NCI-H2107 treated with DMSO at 0.1 percent for 48 hours (cell line): ENCODE measurements at regions not wholly inside any gene's neighbourhood (a gene's known extent, or its start where the extent isn't known, plus 50 kb on each side); places are given as distances from the start of the nearest gene placed in this dataset.
"Not testable (repeated sequence)": the region's sequence is repeated elsewhere in the genome, so short reads cannot be mapped to it uniquely, and the experiment has no call there.

Source experiments
- DNase-seq: peaks from one replicate; lab custom pipeline; 2025; ENCODE audit not compliant: unreplicated experiment; lab: John Stamatoyannopoulos, UW

DNA sequence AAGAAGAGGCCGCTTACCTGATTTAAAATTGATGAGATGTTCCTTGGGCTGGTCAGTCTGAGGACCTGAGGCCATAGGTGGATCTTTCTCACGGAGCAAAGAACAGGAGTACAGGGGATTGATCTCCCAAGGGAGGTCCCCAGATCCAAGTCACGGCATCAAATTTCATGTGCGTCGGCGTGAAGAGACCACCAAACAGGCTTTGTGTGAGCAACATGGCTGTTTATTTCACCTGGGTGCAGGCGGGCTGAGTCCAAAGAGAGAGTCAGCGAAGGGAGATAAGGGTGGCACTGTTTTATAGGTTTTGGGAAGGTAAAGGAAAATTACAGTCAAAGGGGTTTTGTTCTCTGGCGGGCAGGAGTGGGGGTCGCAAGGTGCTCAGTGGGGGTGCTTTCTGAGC lies 493.8 kb upstream of the MIR17HG start:
- not testable (repeated sequence) for DNase-seq

DNA sequence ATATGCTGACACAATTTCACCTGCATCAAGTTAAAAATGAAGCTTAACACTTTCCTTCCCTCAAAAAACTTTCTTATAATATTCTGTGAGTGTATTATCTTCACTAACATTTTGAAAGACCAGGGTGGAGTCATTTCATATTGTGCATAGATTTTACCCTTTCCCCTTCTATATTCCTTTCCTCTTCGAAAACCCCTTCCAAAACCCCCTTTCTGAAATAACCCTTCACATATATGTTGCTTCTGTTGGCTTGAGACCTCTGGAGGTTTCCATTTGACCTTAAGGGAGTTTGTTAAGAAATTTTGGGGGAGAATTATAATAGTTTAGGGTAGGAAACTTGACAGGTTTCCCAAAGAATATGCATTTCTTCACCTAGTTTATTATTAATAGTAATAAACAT lies 489.6 kb upstream of the MIR17HG start:
- DNase-seq = no peak

DNA sequence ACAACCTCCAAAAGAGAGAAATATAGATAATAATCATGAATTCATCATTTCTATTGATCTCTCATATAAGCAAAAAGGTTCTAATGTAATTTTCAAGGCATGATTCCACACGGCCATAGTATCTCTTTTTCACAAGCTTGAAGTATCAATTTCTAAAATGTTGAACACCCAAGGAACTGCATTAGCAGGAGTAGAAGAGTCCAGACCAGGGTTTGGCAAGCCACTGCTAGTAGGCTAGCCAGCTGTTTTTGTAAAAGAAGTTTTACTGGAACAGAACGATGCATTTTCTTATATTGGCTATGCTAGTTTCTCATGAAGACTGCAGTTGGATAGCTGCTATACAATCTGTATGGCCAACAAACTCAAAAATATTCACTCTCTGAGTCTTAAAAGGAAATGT lies 481.5 kb upstream of the MIR17HG start:
- no peak for DNase-seq

DNA sequence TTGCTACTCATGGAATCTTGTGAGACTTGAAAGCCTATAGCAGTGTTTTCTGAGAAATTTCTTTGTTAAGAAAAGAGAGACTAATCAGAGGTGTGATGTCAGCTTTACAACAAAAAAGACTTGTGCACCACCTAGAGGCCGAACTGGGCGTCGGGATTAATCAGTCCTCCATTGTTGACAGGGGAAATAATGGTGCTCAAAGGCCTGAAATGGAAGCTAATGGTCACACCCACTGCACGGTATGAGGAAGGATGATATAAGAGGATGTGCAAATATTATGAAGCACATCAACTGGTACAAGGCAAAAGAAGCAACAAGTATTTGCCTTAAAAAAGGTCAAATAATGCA lies 480.2 kb upstream of the MIR17HG start:
- peak; percentile 15 for DNase-seq

DNA sequence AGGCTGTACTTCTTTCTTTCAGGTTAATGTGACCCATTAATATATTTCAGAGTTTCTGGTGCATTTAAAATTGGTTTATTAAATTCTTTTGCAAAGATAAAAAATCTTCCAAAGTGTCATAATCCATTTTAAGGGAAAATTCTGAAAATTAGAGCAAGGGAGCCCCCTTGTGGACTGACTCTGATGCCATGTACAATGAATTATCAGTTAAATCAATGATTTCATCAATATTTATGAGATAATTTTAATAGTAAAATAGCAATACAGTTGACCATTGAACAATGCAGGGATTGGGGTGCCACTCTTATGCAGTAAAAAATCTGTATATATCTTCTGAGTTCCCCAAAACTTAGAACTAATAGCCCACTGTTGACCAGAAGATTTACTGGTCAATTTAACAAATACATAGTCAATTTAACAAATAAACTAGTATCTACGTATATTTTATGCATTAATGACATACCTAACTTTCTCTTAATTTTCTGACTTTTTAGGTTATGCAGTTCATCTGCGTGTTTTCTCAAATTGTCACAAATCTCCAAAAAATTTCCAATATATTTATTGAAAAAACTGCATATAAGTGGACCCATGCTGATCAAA lies 479.1 kb upstream of the MIR17HG start:
- DNase-seq = no peak

DNA sequence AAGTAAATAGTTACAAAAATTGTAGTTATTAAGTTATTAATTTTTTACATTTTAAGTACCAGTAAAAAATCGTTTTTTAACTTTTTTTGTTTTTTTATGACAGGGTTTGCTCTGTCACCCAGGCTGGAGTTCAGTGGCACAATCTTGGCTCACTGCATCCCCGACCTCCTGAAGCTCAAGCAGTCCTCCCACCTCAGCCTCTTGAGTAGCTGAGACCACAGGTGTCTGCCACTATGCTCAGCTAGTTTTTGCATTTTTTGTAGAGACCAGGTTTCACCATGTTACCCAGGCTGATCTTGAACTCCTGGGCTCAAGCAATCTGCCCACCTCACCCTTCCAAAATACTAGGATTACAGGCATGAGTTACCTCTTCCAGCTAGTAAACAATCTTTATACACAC lies 477.9 kb upstream of the MIR17HG start:
- DNase-seq = no peak

DNA sequence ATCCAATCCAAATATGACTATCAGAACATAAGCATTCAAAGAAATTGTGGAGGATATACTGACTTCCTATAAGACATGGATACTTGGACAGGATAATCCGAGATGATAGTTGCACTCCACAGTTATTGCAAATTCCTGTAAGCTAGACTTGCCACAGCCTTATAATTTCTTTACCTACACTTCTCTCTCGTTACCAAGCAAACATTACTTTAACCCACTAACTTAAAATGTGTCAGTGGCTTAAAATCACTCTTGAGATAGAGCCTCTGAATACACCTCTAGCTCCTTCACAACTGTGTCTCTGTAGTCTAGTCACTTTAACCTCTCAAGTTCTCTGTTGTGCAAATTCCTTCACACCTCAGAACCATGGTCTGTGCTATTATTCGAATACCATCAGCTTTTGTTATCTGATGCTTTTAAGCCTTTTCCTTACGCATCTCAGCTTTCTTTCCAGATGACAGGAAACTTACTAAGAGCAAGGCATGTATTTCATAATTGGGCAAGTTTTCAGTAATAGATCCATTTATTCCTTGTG lies 474.9 kb upstream of the MIR17HG start:
- DNase-seq = no peak

DNA sequence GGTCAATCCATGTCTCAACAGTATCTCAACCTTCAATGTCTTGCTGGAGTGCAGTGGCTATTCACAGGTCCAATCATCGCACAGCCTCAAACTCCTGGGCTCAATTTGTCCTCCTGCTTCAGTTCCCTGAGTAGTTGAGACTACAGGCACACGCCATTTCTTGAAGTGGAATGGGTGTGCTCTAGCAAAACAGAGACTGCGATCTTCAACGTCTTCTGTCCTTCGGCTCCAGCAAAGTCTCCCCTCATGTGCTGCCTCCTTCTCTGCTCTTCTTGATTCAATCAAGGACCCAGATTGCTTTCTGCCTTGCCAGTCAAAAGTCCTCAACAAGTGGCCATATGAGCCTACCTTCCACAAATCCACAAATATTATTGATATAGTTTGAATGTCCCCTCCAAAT lies 466.7 kb upstream of the MIR17HG start:
- DNase-seq = no peak

DNA sequence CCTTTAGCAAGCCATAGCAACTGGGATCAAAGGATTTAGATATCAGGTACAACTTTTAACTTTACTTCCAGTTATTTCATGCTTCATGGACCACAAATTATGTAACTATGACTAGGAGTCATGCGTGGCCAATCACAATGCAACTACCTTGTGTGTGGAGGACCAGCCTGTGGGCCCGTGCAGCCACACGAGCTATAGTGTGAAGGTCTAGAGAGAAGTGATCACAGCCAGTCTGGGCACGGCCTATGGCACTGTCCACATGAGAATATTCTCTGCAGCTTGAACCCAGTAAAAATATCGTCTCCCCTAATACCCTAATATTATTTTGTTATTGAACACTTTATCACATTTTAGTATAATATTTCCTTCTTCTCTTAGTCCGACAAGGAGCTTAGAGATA lies 464.9 kb upstream of the MIR17HG start:
- no peak for DNase-seq

DNA sequence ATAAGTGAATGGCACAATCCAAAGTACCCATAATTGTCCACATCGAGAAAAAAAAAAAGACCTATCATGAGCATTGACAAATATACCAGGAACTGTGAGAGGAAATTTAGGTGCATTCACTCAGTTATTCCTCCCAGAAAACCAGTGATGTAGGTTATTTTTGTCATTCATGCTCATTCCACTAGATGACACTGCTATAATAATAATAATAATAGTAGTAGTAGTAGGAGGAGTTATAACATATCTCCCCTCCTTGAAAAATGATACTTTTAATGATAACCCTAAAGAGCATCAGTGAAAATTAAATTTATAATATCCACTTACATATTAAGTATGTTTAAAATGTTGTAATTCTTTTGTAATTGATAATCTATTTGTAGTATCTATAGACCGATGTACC lies 463.9 kb upstream of the MIR17HG start:
- DNase-seq = no peak

DNA sequence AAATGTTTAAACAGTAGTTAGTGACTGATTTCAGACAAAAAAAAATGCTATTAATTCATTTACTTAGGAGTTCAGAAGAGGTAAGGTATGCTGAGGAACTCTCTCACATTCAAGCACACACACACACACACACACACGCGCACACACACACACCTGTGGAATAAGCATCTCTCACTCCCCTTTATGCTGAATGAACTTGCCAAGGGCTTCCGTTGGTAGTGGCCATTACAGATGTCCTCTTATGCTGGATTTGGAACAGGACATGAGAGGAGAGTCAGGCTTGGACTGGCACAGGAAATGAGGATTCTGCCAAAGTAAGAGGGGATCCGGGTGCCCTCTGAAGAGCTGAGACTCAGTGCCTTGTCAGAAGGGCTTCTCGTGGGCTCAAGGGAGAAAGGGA lies 463.4 kb upstream of the MIR17HG start:
- DNase-seq = no peak

DNA sequence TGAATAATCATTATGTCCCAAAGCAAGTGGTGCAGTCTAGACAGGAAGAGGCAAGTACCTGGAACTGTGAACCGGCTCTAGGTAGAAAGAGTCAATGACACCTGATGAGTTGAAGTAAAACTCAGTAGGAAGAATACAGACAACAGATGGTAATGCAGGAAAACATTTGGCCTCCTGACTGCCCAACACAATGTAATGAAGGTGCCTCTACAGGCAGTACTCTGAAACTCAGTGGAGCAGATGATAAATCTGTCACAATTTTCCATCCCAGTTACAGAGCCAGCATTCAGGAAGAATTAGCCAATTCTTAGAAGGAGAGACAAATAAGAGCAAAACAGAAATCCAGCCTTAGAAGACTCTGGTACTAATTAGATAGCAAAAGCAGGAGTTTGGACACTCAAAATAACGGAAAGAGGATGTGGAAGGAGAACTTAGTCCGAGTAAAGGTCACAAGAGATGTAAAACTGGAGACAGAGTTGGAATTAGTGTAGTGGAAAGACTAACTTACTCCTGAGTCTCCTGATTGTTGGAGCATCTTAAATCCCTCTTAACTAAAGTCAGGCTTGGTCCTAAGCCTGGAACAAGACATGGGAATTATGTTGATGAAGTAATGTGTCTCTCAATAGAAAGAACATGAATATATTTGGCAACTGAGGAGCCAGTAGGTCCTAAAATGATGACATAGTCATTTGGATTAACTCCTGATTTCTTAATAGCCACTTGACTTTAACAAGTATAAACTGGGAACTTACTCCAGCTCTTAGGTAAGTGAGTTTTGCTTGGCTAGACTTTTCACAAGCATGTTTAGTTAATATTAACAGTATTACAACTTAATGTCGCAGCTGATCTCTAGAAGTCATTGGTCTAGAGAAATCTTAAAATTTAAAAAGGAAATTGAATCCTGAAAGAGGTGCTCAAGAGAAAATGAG lies 457.3 kb upstream of the MIR17HG start:
- no peak for DNase-seq

DNA sequence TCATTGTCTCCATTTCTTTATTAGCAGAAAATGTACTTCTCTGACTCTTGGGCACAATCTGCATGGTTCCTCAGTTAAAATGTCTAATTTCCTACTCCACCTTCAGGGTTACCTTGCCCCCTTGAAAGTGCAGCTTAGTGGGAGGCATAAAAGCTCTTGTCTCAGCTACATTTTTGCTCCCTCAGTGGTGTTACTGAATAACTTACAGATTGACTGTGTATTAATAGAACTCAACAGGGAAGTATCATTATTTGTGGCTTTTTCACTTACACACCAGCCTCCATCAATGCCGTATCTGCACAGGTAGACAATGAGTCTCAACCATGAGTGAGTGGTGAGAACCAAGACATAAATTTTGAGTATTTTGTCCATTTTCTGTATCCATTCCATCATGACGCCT lies 456.2 kb upstream of the MIR17HG start:
- no peak for DNase-seq

DNA sequence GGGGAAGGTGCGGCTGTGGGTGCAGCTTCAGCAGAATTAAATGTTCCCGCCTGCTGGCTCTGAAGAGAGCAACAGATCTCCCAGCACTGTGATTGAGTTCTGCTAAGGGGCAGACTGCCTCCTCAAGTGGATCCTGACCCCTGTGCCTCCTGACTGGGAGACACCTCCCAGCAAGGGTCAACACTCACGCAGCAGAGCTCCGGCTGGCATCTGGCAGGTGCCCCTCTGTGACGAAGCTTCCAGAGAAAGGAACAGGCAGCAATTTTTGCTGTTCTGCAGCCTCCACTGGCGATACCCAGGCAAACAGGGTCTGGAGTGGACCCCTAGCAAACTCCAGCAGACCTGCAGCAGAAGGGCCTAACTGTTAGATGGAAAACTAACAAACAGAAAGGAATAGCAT lies 454.3 kb upstream of the MIR17HG start:
- not testable (repeated sequence) for DNase-seq

DNA sequence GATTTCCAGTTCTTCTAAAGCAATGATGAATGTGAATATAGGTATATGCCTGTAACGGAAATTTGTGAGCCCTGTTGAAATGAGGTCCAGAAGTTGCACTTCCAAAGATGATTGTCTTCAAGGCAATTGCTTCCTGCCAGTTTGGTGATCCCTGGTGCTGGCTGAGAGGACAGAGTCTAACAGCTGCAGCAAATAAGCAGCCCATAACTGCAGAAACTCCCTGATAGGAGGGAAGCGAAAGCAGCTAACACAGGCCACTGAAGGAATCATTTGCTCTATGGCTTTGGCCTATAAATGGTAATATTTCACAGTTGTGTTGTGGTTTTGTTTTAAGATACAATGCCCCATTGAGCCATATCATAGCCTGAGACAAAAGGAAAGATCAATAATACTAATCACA lies 451.5 kb upstream of the MIR17HG start:
- no peak for DNase-seq

DNA sequence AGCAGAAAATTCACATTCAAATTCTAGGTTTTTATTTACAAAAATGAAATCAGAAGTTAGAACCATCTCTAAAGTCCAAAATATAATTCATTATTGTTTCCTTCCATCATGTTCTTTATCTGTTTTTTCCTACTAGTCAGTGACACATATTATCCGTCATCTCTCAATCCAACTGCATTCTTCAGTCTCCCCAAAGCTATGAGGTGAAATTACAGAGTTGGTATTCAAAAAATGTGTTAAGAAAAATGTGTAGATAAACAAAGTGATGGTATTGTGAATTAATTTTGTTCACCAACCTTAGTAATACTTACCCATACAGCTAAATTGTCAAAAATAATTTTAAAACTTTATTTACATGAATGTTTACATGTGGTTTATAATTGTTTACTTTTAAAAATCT lies 448.7 kb upstream of the MIR17HG start:
- no peak for DNase-seq

DNA sequence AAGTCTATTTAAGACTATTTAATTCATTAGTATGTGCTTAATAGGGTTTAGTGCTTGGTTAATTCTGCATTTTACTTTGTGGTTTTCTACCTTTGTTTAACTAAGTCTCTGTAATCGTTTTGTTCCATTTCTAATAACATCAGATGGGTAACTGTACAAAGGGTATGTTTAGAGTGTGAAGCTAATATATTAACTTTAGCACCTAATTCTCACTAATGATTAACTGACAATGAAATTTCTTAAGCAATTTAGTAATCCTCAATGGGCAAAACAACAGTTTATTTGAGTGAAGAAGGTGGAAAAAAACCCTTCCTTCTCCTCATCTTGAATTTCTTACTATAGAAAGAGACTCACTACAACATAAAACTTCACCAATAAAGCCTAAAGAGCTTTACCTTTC lies 448.1 kb upstream of the MIR17HG start:
- DNase-seq = no peak

DNA sequence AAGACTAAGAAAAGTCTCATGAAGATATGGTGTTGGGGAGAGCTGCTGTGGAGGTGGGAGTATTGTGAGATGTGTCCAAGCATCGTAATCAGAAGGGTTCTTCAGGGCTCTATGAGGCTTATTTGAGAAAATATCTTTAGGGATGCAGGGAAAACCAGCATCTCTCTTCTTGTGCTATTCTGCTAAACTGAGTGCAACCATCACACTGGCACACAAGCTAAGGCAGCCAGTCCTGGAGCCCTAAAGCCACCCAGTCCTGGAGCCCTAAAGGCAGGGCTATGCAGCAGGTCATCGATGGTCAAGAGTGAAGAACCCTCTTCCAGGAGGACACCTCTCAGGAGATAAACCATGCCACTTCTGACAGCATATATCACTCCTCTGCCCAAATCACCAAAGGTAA lies 445.2 kb upstream of the MIR17HG start:
- no peak for DNase-seq

DNA sequence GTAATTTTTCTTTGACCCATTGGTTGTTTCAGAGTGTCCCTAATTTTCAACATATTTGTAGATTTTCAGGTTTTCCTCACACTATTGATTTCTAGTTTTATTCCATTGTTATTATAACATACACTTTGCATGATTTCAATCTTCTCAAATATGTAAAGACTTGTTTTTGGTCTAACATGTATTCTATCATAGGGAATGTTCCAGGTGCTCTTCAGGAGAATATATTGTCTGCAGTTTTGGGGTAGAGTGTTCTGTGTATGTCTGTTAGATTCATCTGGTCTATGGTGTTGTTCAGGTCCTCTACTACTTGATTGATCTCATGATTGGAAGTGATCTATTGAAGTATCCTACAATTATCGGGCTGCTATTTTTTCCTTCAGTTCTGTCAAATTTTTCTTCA lies 440.9 kb upstream of the MIR17HG start:
- DNase-seq = no peak

DNA sequence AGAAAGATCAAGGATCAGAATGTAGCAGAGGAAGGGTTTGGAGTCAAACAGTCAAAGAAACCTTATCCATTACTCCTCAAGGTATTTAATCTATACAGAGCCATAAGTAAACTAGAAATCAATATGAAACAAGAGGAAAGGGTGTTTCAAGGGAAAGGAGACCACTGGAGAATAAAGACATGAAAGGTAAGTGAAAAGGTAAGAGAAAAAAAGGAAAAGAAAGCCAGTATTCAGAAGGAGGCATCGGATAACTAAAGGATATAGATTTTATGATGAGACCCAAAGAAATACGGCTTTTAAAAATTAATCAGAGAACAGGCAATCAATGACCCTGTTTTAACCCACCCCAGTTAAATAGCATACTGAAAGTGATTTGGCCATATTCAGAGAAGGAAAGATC lies 438.7 kb upstream of the MIR17HG start:
- no peak for DNase-seq

DNA sequence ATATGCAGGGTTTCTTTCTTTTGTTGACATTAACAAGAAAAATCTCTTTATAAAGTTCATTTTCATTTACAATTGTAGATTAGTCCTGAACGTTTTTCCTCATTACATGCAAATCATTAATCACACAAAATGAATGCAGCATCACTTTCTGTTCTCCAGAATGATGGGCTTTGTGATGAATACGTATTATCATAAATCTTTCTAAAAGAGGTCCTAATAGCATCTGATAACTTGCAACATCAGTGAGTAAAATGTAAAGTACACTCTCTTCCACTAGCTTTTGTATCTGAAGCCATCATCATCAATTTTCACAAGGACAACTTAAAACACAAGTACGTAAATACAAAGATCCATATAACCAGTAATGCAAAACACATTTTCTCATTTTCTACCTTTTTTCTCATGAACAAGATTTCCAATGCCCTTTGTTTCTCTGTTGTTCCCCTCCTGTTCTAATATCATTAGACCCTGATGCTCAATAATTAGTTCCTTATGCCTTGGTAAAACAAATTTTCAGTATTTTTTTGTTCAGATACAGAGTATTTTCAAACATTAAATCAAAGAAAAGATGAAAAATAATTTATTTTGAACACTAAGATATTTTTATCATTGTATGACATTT lies 437.4 kb upstream of the MIR17HG start:
- no peak for DNase-seq

DNA sequence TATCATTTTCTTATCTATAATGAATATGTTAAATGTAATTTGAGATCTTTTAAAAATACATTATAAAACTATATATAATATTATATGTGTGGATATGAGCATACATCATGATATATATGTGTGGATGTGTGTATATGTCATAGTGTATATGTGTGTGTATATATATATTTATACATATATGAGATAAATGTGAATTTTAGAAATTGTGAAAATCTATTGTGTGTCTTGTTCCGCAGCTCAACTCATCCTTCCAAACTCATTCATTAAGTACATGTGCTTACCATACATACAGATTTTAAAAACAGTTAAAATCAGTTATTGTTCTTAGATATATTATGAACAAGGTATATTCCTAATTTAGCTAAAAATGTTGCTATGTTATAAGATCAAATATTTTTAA lies 435.2 kb upstream of the MIR17HG start:
- DNase-seq = no peak
